HK-2 (cell line): ENCODE measurements at regions not wholly inside any gene's neighbourhood (a gene's known extent, or its start where the extent isn't known, plus 50 kb on each side); places are given as distances from the start of the nearest gene placed in this dataset.

Experiments
- DNase-seq: peaks from one replicate; pipeline ENCODE4 v3.0.0-alpha.2; 2018; ENCODE audit not compliant: unreplicated experiment

DNA sequence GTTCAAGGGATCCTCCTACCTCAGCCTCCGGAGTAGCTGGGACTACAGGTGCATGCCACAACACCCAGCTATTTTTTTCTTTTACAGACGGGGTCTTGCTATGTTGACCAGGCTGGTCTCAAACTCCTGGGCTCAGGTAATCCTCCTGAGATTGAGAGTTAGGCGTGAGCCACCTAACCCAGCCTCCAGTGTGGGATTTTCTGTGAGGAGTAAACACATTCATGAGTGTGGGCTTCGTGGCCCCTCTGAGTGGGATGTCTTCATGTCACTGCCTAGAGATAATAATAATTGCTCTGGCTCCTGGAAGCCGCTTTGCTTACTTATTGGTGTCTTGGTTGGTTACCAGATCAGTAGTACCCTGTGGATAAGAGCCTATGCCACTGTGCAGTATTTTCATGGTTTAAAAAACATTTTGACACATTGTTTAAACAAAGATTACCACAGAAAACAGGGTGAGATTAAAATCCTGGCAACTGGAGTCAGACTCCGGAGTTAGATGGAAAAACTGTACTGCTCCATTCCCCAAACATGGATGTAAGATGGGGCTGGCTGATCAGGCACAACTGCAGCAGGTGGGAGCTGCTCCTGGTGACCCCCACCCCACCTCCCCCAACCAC lies 159.1 kb upstream of the RAB4A start:
- DNase-seq: no peak

DNA sequence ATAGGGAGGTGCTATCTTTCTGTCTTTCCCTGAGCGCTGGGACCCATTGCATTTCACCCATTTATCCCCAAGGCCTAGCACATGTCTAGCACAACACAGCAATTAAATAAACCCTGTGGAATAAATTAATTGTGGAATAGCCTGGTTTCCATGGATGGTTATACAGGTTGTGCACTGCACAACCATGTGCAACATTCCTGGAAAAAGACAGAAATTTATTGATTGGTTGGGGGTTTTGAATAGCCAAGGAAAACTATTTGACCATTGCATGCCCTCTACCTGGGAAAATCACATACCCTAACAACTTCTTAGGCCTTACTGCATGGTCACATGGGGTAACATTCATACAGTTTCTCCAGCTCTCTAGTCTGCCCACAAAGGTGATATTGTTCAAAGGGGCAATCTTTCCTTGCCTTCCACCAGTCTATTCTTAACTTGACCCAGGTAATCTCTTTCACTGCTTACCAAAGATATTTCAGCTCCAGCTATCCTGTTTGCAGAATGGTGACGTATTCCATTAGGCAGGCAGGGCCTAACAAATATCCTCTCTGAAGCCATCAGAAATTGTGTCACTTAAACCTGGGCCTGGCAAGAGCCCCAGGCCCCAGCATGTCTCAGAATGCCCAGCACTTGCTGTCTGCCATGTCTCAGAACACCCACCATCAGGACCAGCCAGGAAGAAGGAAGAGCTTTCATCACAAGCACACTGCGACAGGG lies 157.9 kb upstream of the RAB4A start:
- DNase-seq: no peak

DNA sequence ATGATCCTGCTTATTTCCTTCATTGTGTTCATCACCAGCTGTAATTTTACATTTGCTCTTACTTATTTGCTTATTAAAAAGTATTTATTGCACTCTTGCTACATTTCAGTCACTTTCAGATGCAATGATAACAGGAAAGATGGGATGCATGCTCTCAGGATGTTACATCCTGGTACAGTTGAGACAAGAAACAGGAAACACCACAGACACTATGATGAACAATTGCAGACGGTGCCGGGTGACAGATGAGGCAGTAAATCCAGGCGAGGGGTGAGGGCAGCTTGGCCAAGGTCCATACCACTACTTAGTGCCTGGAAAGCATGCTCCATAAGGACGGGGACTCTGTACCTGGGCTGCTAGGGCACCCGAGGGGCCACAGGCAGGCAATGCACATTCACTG lies 156.6 kb upstream of the RAB4A start:
- DNase-seq: no peak

DNA sequence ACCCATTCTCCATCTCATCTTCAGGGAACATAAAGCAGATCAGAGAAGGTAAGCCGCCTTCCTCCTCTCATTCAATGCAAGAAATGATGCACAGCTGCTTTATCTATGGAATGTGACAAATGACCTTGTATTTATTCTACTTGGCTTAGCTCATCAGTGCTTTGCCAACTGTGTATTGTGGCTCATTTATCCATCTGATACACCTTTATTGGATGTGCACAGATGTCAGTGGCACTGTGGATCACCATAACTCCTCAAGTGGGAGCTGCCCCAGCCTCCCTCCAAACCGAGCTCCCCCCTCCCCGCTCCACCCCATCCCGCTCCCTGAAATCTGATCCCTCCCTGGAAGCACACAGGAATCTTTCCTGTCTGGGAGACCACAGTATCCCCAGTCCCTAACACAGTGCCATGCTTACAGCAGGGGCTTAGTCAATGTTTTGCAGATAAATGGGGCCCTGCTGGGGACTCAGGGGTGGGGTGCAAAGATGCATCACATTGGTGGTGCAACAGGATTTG lies 156.0 kb upstream of the RAB4A start:
- no peak for DNase-seq

DNA sequence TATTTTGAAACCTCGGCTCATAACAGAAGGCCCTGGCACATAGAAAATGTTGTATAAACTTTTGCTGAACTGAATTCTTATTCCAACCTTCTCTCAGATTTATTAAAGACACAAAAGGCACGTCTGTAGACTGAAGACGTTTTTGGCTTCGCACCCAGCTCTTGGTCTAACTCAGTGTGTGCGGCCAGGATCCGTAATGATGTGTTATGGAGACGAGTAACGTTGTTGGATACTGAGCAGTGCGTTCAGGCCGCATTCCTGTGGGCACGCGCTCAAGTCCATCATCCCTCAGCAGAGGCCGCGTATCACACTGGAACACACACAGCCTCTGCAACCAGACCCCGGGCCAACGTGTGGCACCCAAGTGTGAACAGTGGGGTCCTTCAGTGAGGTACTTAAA lies 154.8 kb upstream of the RAB4A start:
- DNase-seq: no peak

DNA sequence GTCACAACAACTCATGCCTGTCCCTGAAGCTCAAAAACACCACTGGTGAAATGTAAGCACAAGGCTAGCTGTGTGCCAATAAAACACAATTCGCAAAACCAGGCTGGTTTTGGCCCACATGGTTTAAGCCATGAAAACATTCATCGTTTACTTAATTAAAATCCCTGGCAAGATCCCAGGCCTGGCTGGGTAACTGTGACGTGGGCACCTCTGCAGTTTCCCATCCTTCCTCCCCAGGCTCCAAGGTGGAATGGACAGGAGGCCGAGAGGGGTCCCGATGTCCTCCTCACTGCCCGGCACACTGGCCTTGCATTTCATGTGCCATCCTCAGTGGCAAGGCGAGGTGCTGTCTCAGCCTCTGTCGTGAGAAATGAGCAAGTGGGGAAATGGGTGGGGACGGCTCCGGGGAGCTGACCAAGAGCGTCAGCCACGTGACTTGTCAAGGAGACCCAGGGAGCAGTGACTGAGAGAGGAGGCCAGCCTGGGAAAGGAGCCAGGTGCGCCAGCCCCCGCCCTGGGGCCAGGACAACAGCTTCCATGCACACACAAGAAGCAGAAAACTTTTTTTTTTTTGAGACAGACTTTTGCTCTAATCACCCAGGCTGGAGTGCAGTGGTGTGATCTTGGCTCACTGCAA lies 153.1 kb upstream of the RAB4A start:
- peak; percentile 22 for DNase-seq

DNA sequence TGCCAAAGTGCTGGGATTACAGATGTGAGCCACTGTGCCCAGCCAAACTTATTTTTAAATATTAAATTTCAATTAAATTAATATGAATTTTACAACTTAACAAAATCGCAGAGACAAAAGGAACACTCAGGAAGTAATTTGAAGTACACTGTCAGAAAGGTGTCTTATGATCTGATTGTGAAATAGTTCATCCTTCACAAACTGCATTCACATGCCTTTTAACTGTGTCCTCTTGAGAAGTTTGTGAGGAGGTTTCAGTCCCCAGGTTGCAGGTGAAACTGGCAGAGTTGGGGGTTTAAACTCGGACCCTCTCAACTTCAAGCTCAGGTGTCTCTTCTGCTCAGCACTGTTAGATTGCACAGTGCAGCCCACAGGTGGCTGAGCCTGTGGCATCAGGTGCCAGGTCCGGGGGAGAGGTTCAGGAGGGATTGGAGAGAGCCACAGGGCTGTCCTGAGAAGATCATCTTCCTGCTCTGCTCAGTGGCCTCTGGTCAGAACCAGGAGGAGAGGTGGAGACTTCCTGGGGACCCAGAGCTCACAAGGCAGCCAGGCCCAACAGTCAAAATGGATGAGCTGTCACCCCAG lies 152.3 kb upstream of the RAB4A start:
- DNase-seq: no peak

DNA sequence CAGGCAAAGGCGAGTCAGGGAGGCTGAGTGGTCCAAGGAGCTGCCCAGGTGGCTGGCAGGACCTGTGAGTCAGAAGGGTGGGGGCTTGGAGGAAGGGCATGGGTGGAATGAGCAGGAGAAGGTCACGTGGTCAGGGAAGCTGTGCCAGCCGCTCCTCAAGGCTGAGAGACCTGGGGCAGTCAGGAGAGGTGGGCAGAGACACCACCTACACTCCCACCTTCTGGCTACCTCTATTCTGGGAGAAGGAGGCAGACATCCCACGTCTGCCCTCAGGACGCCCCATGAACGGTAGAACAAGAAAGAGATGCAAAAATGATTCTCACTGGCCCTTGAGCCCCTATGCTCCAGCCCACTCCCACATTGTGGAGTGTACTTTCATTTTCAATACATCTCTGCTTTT lies 151.8 kb upstream of the RAB4A start:
- no peak for DNase-seq

DNA sequence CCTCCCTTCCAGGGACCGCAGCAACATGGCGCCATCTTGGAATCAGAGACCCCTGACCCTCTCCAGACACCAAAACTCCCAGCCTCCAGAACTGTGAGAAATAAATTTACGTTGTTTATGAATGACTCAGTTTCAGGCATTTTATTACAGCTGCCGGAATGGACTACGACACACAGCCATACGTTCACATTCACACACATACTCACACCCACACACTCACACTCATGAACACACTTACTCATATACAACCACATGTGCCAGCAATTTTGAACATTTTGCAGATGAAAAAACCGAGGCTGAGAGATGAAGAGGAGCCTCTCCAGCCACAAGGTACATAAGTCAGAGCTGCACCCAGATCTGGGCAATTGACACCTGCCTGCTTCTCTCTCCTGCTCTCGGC lies 151.0 kb upstream of the RAB4A start:
- no peak for DNase-seq

DNA sequence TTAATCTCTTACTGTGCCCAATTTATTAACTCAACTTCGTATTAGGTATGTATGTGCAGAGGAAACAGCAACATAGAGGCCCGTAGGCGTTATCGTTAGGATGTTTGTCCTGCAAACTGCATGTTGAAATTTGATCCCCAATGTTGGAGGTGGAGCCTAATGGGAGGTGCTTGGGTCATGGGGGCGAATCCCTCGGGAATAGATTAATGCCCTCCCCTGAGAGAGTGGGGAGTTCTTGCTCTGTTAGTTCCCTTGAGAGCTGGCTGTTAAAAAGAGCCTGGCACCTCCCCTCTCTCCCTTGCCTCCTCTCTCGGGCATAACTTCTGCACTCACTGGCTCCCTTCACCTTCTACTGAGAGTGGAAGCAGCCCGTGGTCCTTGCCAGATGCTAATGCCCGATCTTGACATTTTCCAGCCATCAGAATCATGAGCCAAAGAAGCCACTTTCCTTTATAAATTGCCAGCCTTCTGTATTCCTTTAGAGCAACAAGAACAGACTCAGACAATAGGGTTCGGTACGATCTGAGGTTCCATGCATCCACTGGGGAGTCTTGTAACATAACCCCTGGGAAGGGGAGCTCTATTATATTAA lies 149.0 kb upstream of the RAB4A start:
- no peak for DNase-seq

DNA sequence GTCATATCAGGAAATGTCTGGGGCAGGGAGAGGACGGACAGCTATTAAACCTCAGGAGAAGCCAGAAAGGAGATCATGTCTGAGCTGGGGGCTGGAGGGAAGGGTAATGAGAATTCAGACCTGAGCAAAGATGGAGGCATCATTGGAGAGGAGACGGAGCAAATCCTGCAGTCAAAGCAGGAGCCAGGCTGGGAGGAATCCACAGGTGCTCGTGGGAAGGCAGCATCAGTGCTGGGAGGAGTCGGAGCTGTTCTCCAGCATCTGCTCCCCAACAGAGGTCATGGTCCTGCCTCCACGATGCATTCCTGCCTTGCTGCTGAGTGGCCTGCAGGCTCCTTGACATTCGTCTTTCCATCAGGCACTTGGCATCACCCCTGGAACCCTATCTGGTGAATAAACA lies 148.3 kb upstream of the RAB4A start:
- no peak for DNase-seq

DNA sequence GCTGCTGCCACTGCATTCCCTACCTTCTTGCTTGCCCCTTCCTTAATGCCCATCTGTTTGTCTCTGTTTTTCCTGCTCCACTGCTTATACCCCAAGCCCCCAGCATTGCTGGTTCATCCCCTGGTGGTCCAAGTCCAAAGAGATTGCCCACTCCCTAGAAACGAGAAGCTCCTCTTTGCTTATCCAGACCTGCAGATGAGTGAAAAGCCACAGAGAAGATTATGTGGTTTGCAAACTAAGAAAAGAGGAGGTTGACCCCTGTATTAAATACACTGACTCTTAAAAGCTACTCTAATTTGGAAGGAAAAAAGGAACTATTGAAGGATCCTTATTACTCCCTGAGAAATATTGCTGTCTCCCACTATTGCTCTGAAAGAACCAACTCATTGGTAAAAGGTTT lies 146.8 kb upstream of the RAB4A start:
- no peak for DNase-seq

DNA sequence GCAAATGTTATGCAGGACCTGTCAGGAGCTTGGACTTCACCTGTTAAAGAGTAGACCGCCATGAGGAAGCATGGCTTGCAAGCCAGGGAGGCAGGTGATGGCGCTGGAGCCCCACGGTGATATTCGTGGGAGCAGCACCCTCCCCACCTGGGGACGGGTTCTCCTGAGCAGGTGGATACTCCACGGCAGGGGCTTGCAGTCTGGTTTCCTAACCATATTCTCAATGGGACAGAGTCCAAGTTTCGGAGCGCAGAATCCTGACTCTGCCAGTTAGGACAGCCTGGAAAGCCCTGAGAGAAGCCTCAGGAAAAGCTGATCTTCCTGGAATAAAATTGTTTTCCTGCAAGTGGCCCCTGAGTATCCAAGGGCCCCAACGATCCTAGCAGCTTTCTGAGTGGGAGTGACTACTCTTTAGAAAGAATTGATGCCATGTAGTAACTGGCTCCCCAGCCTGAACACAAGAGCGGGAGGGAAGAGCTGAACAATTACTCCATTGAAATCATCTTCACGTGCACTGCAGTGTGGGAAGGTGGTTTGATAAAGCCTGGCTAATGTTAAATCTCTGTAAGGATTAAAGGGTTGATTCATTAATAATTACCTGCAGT lies 146.3 kb upstream of the RAB4A start:
- no peak for DNase-seq

DNA sequence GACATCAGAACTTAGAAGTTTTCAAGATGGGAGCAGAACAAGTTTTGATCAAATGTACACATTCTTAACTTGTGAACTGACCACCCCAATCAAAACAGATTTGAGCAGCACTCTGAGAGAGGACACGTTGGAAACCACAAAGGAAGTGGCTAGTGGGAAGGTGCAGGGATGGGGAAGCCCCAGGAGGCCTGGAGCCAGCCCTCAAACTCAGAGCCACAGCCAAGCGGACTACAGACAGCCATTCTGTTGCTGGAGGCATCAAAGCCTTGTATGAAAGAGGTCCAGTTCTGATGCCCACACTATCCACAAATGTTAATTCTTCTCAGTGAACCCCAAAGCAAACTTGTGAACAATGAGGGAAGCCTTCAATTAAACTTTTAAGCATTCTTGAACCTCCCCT lies 143.6 kb upstream of the RAB4A start:
- peak; percentile 45 for DNase-seq

DNA sequence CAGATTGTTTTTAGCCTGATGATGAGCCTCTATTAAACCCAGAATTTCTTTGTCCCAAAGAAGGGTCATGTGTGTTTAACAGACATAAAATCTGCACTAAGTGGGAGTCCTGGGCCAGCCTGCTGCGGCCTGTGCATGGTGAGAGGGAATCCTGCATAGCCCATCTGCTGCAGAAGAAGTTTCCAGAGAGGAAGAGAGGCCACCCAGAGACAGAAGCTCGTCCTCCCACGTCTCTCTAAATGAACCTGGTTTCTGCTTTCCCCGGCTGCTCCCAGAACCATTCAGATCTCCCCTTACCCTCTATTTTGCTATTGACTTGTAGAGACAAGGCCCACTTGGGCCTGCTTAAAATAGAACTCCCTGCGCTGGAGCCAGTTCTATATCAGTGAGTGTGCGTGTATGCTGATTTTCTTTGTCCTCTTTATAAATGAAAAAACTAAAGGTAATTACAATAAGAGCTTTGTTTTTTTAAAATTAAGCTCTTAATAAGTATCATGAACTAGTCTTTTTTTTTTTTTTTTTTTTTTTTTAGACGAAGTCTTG lies 142.8 kb upstream of the RAB4A start:
- no peak for DNase-seq

DNA sequence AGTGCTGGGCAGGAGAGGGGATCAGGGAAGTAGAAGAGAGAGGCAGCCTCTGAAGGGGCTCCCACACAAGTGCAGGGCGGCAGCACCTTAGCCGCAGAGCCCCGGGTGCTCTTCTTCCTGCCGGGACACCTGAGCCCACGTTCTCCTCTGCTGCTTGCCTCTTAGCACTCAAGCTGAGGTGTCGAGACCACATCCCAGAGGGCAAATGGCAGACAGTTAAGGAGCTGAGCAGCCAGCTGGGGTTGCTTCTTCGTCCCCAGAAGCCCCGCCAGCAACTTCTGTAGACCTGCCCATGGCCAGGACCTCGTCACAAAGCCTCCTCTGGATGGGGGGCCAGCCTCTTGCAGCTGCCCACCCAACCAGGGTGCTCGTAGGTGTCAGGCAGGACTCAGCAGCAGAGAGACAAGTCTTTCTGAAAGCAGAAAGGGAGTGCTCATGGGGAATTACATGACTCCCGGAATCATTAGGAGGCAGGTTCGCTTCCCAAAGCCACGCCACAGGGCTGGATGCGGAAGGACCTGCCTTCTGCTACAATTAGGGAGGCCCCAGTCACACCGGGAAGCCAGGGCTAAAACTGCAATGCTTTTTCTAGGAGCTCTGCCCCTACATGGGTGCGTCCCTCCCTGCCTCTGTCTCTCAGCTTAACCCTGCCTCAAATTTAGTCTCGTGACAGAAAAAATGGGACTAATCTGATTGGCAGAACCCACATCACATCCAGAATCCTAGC lies 141.4 kb upstream of the RAB4A start:
- no peak for DNase-seq

DNA sequence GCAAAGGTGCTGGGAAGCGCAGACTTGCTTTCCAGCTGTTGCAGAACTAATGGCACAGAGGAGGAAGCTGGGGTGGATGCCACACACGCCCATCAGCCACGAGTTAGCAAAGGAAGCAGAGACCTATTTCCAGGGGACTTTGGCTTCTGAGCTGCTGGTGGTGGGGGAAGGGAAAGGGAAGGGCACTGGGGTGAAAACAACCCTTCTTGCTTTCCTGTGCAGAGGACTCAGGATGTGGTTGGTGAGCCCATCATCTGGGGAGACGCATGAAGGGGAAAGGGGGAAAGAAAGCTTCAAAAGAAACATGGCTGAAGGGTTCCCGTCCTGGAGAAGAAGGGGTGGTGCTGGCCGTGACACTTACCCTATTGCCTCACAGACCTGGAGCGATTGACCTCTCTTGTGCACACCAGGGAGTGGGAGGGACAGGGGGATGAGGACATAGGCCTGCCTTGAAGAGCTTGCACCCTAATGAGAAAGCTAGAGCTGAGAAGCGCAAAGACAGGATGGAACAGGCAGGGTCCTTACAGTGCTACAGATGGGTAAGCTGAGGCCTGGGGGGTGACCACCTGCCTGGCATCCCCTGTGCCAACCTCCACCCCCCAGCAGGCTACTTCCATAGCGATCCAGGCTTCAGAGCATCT lies 140.8 kb upstream of the RAB4A start:
- no peak for DNase-seq

DNA sequence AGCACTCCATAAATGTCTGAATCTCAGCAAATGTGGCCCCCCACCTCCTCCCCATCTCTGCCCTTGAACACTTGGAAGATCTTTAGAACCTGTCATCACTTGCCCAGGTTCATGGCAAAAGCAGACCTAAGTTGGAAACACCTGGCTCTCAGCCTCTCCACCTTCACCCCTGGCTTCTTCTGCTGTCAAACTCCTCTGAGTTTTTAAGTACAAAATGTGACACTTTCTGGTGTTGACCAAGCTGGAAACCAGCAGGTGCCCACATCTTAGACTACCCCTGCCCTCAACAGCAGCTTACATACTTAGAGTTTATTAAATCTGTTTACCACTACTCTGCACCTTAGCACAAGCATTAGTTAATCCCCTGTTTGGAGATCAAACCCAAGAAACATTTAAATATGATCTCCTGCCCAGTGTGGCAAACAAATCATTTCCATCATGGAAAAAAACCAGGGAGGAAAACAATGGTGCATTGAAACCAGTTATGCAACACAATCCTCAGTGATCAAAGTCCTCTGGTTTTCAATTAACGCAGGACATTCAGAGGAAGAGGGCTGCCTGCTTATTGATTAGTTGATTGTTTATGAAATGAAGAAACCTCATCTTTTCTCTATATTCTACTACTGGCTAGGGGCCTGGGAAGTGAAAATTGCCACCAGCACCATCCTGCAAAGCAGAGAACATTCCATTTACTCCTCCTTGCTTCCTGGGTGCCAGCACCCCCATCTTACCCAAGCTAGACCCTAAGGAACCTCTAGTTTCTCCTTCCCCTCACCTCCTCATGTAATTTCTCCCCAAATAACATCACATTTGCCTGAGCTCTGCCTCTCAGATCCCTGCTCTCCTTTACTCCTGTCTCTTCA lies 139.4 kb upstream of the RAB4A start:
- DNase-seq: no peak

DNA sequence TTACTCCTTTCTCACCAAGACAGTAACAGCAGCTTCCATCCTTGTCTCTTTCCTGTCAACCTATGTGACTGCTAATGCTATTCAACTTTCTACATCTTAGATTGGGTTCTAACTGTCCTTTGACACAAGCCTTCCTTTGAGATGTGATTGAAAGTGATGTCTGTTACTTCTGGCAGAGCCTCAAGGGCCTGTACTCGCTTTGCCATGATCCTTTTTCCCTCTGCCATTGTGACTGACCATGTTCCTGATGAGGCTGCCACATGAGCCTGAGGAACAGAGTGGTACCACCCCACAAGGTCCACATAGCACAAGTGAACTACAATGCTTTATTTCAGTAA lies 138.8 kb upstream of the RAB4A start:
- DNase-seq: no peak

DNA sequence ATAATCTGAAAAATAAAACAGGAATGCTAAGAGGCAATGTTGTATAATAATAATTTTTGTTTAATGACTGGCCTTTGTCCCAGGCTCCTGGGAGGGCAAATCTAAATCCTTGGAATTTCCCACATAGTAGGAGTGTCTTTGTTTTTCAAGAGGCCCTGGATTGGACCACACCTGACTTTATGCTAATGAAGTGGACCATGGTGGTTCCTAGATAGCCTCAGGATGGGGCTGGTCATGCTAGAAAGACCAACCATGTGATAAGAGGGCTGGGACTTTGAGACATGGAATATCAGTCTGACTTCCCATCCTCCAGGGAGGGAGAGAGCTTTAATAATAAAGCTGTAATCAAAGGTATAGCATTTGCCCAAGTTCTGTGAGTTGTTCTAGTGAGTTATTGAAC lies 138.2 kb upstream of the RAB4A start:
- no peak for DNase-seq
